HepG2 (cell line): ENCODE measurements at regions not wholly inside any gene's neighbourhood (a gene's known extent, or its start where the extent isn't known, plus 50 kb on each side); places are given as distances from the start of the nearest gene placed in this dataset.

Experiments
- ATAC-seq: fragments of 200-7000 bp; cut with Tn5 transposase; 3 replicates; pipeline ENCODE4 v1.9.1; 2020; ENCODE audit warnings: mild to moderate bottlenecking, moderate library complexity
- BruUV-seq: library from RNA; stranded (reverse); fragments of 400-500 nt; replicated peaks from 2 replicates; lab custom pipeline; 2021; lab: Mats Ljungman, UMichigan
- CTCF ChIA-PET: fragments of 300-600 bp; formaldehyde crosslinking; extraction: SDS; loops from one replicate; lab custom pipeline; 2021; ENCODE audit warnings: low total read pairs, inconsistent platforms, low intra/inter-chr PET ratio; lab: Yijun Ruan, JAX
- POLR2A ChIA-PET: fragments of 350-600 bp; sonication (Branson Sonifier 250); formaldehyde crosslinking; loops from one replicate; lab custom pipeline; 2020; ENCODE audit warnings: antibody characterized with exemption, inconsistent platforms; lab: Yijun Ruan, JAX
- DNase-seq: peaks from one replicate; pipeline ENCODE4 v3.0.0-alpha.2; 2015; ENCODE audit warnings: low spot score
- FAIRE-seq: peaks from 3 replicates; lab custom pipeline; 2011; peaks lifted over from hg19 to GRCh38; lab: Jason Lieb, UNC
- H2AFZ ChIP-seq: one replicate; pipeline ENCODE4 v1.6.1; 2011; ENCODE audit warnings: low read length, inconsistent platforms
- H3K27ac ChIP-seq: fragments of 300-600 bp; 3 replicates; pipeline ENCODE4 v1.8.0; 2011; ENCODE audit warnings: mixed run types, mild to moderate bottlenecking, mixed read lengths, low read length, inconsistent platforms; ENCODE audit not compliant: insufficient read depth; ENCODE audit errors: extremely low read length
- H3K27me3 ChIP-seq, 2 experiments: fragments of 200-600 bp in 1 of 2; 2 replicates in 1 of 2; 3 replicates in 1 of 2; pipeline versions ENCODE4 v1.6.0 to v1.8.0; 2011; ENCODE audit warnings: low read length in 2 of 2, mild to moderate bottlenecking in 2 of 2, moderate library complexity in 2 of 2, inconsistent platforms in 1 of 2; ENCODE audit not compliant: insufficient read depth in 2 of 2, control insufficient read depth in 1 of 2
- H3K36me3 ChIP-seq, 2 experiments: fragments of 200-600 bp in 1 of 2; replicated peaks in 1 of 2; 2 replicates in 1 of 2; 3 replicates in 1 of 2; pipeline versions ENCODE4 v1.5.1 to v1.8.0; 2011; ENCODE audit warnings: low read length in 2 of 2, inconsistent platforms in 1 of 2; ENCODE audit not compliant: insufficient read depth in 2 of 2, control insufficient read depth in 1 of 2
- H3K4me1 ChIP-seq: 2 replicates; pipeline ENCODE4 v1.5.1; 2012; ENCODE audit warnings: low read length, inconsistent platforms; ENCODE audit not compliant: insufficient read depth
- H3K4me2 ChIP-seq: 2 replicates; pipeline ENCODE4 v1.6.0; 2011; ENCODE audit warnings: low read depth, low read length, inconsistent platforms
- H3K4me3 ChIP-seq, 3 experiments: fragments of 200-600 bp in 1 of 3; sonication (generic), shearing (Covaris generic) in 1 of 3; replicated peaks in 1 of 3; 2 replicates each; pipeline ENCODE4 v1.5.1; 2011 to 2016; ENCODE audit warnings: low read length in 3 of 3, inconsistent platforms in 2 of 3, low read depth in 2 of 3, mild to moderate bottlenecking in 2 of 3, control low read depth in 1 of 3, mixed read lengths in 1 of 3; ENCODE audit not compliant: insufficient read depth in 1 of 3
- H3K79me2 ChIP-seq: one replicate; pipeline ENCODE4 v1.6.1; 2011; ENCODE audit warnings: low read length, inconsistent platforms; ENCODE audit not compliant: insufficient read depth
- H3K9ac ChIP-seq: 2 replicates; pipeline ENCODE4 v1.6.0; 2011; ENCODE audit warnings: mild to moderate bottlenecking, low read depth, low read length, inconsistent platforms; ENCODE audit not compliant: insufficient read depth
- H3K9me3 ChIP-seq: 2 replicates; pipeline ENCODE4 v1.5.1; 2012; ENCODE audit warnings: mild to moderate bottlenecking, low read length
- H4K20me1 ChIP-seq: 2 replicates; pipeline ENCODE4 v1.6.0; 2011; ENCODE audit warnings: inconsistent platforms, mild to moderate bottlenecking, low read length, moderate library complexity; ENCODE audit not compliant: insufficient read depth
- ARNTL ChIP-seq: sonication (generic); formaldehyde crosslinking; IDR thresholded peaks from 2 replicates; pipeline ENCODE4 v1.4.0; 2020; ENCODE audit warnings: mild to moderate bottlenecking, missing genetic modification reagents
- ATF7 ChIP-seq, 2 experiments: fragments of 450-650 bp in 1 of 2; sonication (generic) in 1 of 2; formaldehyde crosslinking in 1 of 2; IDR thresholded peaks; 2 replicates each; pipeline versions ENCODE4 v1.4.0 to v1.6.1; 2016 to 2020; ENCODE audit warnings: antibody characterized with exemption in 1 of 2, mild to moderate bottlenecking in 1 of 2, missing genetic modification reagents in 1 of 2
- KLF12 ChIP-seq: sonication (generic); formaldehyde crosslinking; IDR thresholded peaks from 2 replicates; pipeline ENCODE4 v1.4.0; 2020; ENCODE audit warnings: missing genetic modification reagents, borderline replicate concordance
- RARA ChIP-seq: IDR thresholded peaks from 2 replicates; pipeline ENCODE4 v1.6.1; 2016; ENCODE audit warnings: missing genetic modification reagents, missing compliant biosample characterization
- SIX4 ChIP-seq: sonication (generic); formaldehyde crosslinking; IDR thresholded peaks from 2 replicates; pipeline ENCODE4 v1.4.0; 2020; ENCODE audit warnings: missing genetic modification reagents
- SNAPC2 ChIP-seq: sonication (generic); formaldehyde crosslinking; IDR thresholded peaks from 2 replicates; pipeline ENCODE4 v1.8.1; 2022; ENCODE audit warnings: mild to moderate bottlenecking, missing genetic modification reagents
- TAF1 ChIP-seq: sonication (generic); formaldehyde crosslinking; IDR thresholded peaks from 2 replicates; pipeline ENCODE4 v1.4.0; 2020; ENCODE audit warnings: missing genetic modification reagents
- TSC22D2 ChIP-seq: sonication (generic); formaldehyde crosslinking; IDR thresholded peaks from 2 replicates; pipeline ENCODE4 v1.5.1; 2020; ENCODE audit warnings: missing genetic modification reagents, mild to moderate bottlenecking, borderline replicate concordance
- ZC3H13 ChIP-seq: sonication (generic); formaldehyde crosslinking; IDR thresholded peaks from 2 replicates; pipeline ENCODE4 v1.8.1; 2023; ENCODE audit warnings: mild to moderate bottlenecking, missing genetic modification reagents, moderate library complexity
- ZFP36 ChIP-seq: fragments of 150-350 bp; IDR thresholded peaks from 2 replicates; pipeline ENCODE4 v1.6.1; 2018; ENCODE audit warnings: borderline replicate concordance, low read length, low read depth; ENCODE audit not compliant: partially characterized antibody
- ZNF260 ChIP-seq: sonication (generic); formaldehyde crosslinking; IDR thresholded peaks from 2 replicates; pipeline ENCODE4 v1.4.0; 2020; ENCODE audit warnings: missing genetic modification reagents, low read depth, mild to moderate bottlenecking, borderline replicate concordance
- ZNF546 ChIP-seq: sonication (generic); formaldehyde crosslinking; conservative IDR thresholded peaks from 2 replicates; pipeline ENCODE4 v1.8.1; 2023; ENCODE audit warnings: mild to moderate bottlenecking, missing genetic modification reagents
- WGBS: methylation state at CpG from one replicate; pipeline ENCODE4 v1.1.6; 2017; ENCODE audit warnings: low lambda C conversion rate; 5-methylcytosine and 5-hydroxymethylcytosine counted together
- in situ Hi-C: cut with HindIII; loops from 2 replicates; pipeline ENCODE4 v1.10.0; 2017; ENCODE audit warnings: low pct_unique_long_range_greater_than_20kb; ENCODE audit not compliant: extremely low pct_ligation_motif_present
- intact Hi-C: fragments of 100-400 bp; cut with micrococcal nuclease; formaldehyde crosslinking; loops from one replicate; pipeline ENCODE4 v1.10.0; 2022; ENCODE audit not compliant: unreplicated experiment
- TF ChIP-seq, protein P1 (sequence below): sonication (generic); formaldehyde crosslinking; IDR thresholded peaks from 2 replicates; pipeline ENCODE4 v1.8.1; 2023; ENCODE audit warnings: missing genetic modification reagents, inconsistent platforms, borderline replicate concordance
- TF ChIP-seq, protein P2 (sequence below): IDR thresholded peaks from 2 replicates; pipeline ENCODE4 v1.6.1; 2018; ENCODE audit warnings: missing genetic modification reagents, mild to moderate bottlenecking, missing compliant biosample characterization

DNA sequence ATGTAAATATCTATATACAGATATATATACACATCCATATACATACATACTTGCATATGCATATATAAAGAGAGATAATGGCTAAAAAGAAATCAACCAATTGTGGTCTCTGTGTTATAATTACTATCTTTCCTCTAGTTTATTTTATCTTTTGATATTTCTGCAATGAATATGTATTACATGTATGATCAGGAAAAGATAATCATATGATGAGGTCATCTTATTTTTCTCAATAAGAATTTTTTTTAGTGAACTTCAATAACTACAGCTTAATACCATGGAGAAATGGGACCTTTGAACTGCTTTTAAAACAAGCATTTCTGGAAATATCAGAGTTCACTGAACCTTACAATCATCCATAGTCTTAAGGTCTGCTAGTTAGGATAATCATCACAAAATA is 158.0 kb downstream of the HNRNPD start:
- ATAC-seq (no peak), FAIRE-seq (no peak), DNase-seq (no peak)
- Histone ChIP-seq H3K27ac (no peak overlapping the region), H2AFZ (no peak overlapping the region), H3K4me2 (no peak overlapping the region), H3K9ac (no peak overlapping the region), H4K20me1 (no peaks in the 10 kb centered on the region), H3K4me3 (no peak overlapping the region), H3K4me1 (no peaks in the 10 kb centered on the region), H3K9me3 (no peaks in the 10 kb centered on the region), H3K36me3 (no peaks in the 10 kb centered on the region), H3K79me2 (no peaks in the 10 kb centered on the region), H3K27me3 (0 out of 5 replicates have a peak, but pooled peaks cover 0 to 1% of the 10 kb centered on the region in 2 experiments)
- in situ Hi-C loops (no loop called here), intact Hi-C loops (no loop called here)
- ChIA-PET CTCF (no interaction called here), POLR2A (no interaction called here)
- BruUV-seq, result no TSS peak
- TF ChIP-seq ATF7 (IDR thresholded peaks at IDR 0.05) (peak; percentile 82), ATF7 (CRISPR knock-in tag; IDR thresholded peaks at IDR 0.05) (no peak), ZNF546 (no peak), RARA (CRISPR knock-in tag) (no peak)

DNA sequence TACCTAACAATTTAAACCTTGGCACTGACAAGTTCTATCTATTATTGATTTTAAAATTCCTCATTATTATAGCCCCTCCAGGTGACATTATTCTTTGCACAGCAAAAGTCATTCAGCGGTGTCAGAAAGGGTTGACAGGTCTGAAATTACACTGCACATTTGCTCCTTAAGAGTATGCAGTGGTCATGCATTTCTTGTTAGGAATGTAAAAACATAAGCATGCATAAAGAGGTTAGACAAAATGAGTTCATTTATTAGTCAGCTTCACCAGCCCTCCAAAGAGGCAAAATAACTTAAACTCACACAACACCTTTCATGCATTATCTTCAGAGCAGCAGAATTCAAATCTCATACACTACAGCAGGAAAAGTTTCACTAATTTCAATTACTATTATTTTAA is 158.8 kb downstream of the HNRNPD start:
- intact Hi-C loops, result no loop called here
- H3K36me3 ChIP-seq, result no peaks in the 10 kb centered on the region
- DNase-seq (no peak), FAIRE-seq (no peak), ATAC-seq (no peak)
- H3K4me3 ChIP-seq, result no peak overlapping the region
- no peaks in the 10 kb centered on the region for H3K4me1 ChIP-seq
- CTCF ChIA-PET, result no interaction called here
- H3K27ac ChIP-seq, result no peak overlapping the region
- no peaks in the 10 kb centered on the region for H3K79me2 ChIP-seq
- no TSS peak for BruUV-seq
- no peak overlapping the region for H3K9ac ChIP-seq
- POLR2A ChIA-PET, result no interaction called here
- H4K20me1 ChIP-seq, result no peaks in the 10 kb centered on the region
- H3K4me2 ChIP-seq, result no peak overlapping the region
- TF ChIP-seq ARNTL (CRISPR knock-in tag), result no peak
- TF ChIP-seq ZC3H13, result no peak
- no peak for TF ChIP-seq TAF1 (CRISPR knock-in tag)
- no peak for TF ChIP-seq TSC22D2 (CRISPR knock-in tag)
- no peak for TF ChIP-seq SNAPC2 (CRISPR knock-in tag)
- TF ChIP-seq SIX4 (CRISPR knock-in tag), result no peak
- TF ChIP-seq ZNF260, result no peak
- TF ChIP-seq KLF12 (CRISPR knock-in tag), result no peak
- TF ChIP-seq, protein P1, sequence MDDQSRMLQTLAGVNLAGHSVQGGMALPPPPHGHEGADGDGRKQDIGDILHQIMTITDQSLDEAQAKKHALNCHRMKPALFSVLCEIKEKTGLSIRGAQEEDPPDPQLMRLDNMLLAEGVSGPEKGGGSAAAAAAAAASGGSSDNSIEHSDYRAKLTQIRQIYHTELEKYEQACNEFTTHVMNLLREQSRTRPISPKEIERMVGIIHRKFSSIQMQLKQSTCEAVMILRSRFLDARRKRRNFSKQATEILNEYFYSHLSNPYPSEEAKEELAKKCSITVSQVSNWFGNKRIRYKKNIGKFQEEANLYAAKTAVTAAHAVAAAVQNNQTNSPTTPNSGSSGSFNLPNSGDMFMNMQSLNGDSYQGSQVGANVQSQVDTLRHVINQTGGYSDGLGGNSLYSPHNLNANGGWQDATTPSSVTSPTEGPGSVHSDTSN, result no peak
- TF ChIP-seq ZFP36, result no peak
- TF ChIP-seq, protein P2, sequence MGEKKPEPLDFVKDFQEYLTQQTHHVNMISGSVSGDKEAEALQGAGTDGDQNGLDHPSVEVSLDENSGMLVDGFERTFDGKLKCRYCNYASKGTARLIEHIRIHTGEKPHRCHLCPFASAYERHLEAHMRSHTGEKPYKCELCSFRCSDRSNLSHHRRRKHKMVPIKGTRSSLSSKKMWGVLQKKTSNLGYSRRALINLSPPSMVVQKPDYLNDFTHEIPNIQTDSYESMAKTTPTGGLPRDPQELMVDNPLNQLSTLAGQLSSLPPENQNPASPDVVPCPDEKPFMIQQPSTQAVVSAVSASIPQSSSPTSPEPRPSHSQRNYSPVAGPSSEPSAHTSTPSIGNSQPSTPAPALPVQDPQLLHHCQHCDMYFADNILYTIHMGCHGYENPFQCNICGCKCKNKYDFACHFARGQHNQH (CRISPR knock-in tag), result no peak
- no peak overlapping the region for H2AFZ ChIP-seq
- in situ Hi-C loops, result no loop called here
- 42% methylated on average over 1 of the region's 1 CpG for WGBS
- no peaks in the 10 kb centered on the region for H3K9me3 ChIP-seq
- H3K27me3 ChIP-seq, result 0 out of 5 replicates have a peak, but pooled peaks cover 0 to 1% of the 10 kb centered on the region in 2 experiments
